WTC11 (cell line): ENCODE measurements at regions not wholly inside any gene's neighbourhood (a gene's known extent, or its start where the extent isn't known, plus 50 kb on each side); places are given as distances from the start of the nearest gene placed in this dataset.

Experiments
- GTF2I ChIP-seq: fragments of 250-450 bp; sonication (Bioruptor Pico); conservative IDR thresholded peaks from 2 replicates; pipeline ENCODE4 v1.4.0; 2021; ENCODE audit warnings: mild to moderate bottlenecking
- JUN ChIP-seq: sonication (generic); formaldehyde crosslinking; IDR thresholded peaks from 2 replicates; pipeline ENCODE4 v1.8.0; 2023; ENCODE audit warnings: mild to moderate bottlenecking, missing genetic modification reagents
- NFATC4 ChIP-seq: fragments of 250-450 bp; sonication (Bioruptor Pico); IDR thresholded peaks from 2 replicates; pipeline ENCODE4 v1.9.0; 2021; ENCODE audit warnings: mild to moderate bottlenecking
- TF ChIP-seq, protein P1 (sequence below): fragments of 200-600 bp; IDR thresholded peaks from 2 replicates; pipeline ENCODE4 v1.8.0; 2022; ENCODE audit warnings: antibody characterized with exemption
- TF ChIP-seq, protein P2 (sequence below): sonication (generic); formaldehyde crosslinking; IDR thresholded peaks from 2 replicates; pipeline ENCODE4 v1.8.0; 2022; ENCODE audit warnings: mild to moderate bottlenecking, missing genetic modification reagents

DNA sequence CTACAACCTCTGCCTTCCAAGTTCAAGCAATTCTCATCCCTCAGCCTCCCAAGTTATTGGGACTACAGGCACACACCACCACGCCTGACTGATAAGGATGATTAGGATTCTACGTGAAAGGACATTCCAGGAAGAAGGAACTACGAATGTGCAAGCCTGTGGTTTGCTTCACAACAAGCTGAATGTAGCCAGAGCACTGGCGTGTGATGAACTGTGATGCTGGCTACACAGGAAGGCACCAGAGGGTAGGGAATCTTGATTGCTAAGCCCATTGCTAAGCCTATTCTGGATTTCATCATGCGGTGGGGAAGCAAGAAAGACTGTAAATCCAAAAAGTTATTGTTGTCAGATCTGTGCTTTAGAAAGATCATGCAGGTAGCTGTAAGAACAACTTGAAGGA lies 72.3 kb upstream of the SRRM3 start:
- TF ChIP-seq, protein P1, sequence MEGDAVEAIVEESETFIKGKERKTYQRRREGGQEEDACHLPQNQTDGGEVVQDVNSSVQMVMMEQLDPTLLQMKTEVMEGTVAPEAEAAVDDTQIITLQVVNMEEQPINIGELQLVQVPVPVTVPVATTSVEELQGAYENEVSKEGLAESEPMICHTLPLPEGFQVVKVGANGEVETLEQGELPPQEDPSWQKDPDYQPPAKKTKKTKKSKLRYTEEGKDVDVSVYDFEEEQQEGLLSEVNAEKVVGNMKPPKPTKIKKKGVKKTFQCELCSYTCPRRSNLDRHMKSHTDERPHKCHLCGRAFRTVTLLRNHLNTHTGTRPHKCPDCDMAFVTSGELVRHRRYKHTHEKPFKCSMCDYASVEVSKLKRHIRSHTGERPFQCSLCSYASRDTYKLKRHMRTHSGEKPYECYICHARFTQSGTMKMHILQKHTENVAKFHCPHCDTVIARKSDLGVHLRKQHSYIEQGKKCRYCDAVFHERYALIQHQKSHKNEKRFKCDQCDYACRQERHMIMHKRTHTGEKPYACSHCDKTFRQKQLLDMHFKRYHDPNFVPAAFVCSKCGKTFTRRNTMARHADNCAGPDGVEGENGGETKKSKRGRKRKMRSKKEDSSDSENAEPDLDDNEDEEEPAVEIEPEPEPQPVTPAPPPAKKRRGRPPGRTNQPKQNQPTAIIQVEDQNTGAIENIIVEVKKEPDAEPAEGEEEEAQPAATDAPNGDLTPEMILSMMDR = no peak
- TF ChIP-seq JUN = no peak
- no peak for TF ChIP-seq GTF2I
- no peak for TF ChIP-seq NFATC4 (CRISPR knock-in tag)
- TF ChIP-seq, protein P2, sequence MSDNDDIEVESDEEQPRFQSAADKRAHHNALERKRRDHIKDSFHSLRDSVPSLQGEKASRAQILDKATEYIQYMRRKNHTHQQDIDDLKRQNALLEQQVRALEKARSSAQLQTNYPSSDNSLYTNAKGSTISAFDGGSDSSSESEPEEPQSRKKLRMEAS = no peak
